WTC11 (cell line): ENCODE measurements at regions not wholly inside any gene's neighbourhood (a gene's known extent, or its start where the extent isn't known, plus 50 kb on each side); places are given as distances from the start of the nearest gene placed in this dataset.

Experiments used
- ATAC-seq: fragments of 200-7000 bp; cut with Tn5 transposase; 2 replicates; pipeline ENCODE4 v1.10.0; 2021; ENCODE audit warnings: mild to moderate bottlenecking, moderate library complexity
- CTCF ChIA-PET: fragments of 300-600 bp; sonication (Branson Sonifier 250); formaldehyde crosslinking; loops from one replicate; lab custom pipeline; 2021; ENCODE audit warnings: antibody characterized with exemption; lab: Charles Lee
- POLR2A ChIA-PET: fragments of 350-600 bp; sonication (Branson Sonifier 250); formaldehyde crosslinking; loops from one replicate; lab custom pipeline; 2021; ENCODE audit warnings: antibody characterized with exemption; lab: Charles Lee
- DNase-seq: peaks from one replicate; pipeline ENCODE4 v3.0.0; 2021; ENCODE audit warnings: low spot score
- H3K27ac Mint-ChIP-seq: 2 replicates; pipeline ENCODE4 v1.8.0; 2021; ENCODE audit warnings: mixed read lengths
- H3K27me3 Mint-ChIP-seq: 2 replicates; pipeline ENCODE4 v1.8.0; 2021; ENCODE audit warnings: low read depth, mild to moderate bottlenecking, moderate library complexity, mixed read lengths
- H3K36me3 Mint-ChIP-seq: 2 replicates; pipeline ENCODE4 v1.8.0; 2021; ENCODE audit warnings: mixed read lengths
- H3K4me1 Mint-ChIP-seq: 2 replicates; pipeline ENCODE4 v1.8.0; 2022; ENCODE audit warnings: mixed read lengths
- H3K4me3 Mint-ChIP-seq: 2 replicates; pipeline ENCODE4 v1.8.0; 2021; ENCODE audit warnings: mild to moderate bottlenecking, moderate library complexity, mixed read lengths
- H3K9me3 Mint-ChIP-seq: 2 replicates; pipeline ENCODE4 v1.8.0; 2021; ENCODE audit warnings: mixed read lengths
- CBFB ChIP-seq: sonication (generic); formaldehyde crosslinking; IDR thresholded peaks from 2 replicates; pipeline ENCODE4 v1.8.1; 2022; ENCODE audit warnings: mild to moderate bottlenecking, low read depth, missing genetic modification reagents
- FOXJ3 ChIP-seq: sonication (generic); formaldehyde crosslinking; IDR thresholded peaks from 2 replicates; pipeline ENCODE4 v1.9.0; 2021; ENCODE audit warnings: missing genetic modification reagents, mild to moderate bottlenecking, borderline replicate concordance
- KAT7 ChIP-seq: sonication (generic); formaldehyde crosslinking; IDR thresholded peaks from 2 replicates; pipeline ENCODE4 v1.8.1; 2023; ENCODE audit warnings: missing genetic modification reagents, mild to moderate bottlenecking, borderline replicate concordance
- MYBL2 ChIP-seq: sonication (generic); formaldehyde crosslinking; IDR thresholded peaks from 2 replicates; pipeline ENCODE4 v1.8.1; 2023; ENCODE audit warnings: mild to moderate bottlenecking, moderate library complexity, missing genetic modification reagents
- PRRX2 ChIP-seq: fragments of 250-450 bp; sonication (Bioruptor Pico); IDR thresholded peaks from 2 replicates; pipeline ENCODE4 v1.8.0; 2021; ENCODE audit warnings: mild to moderate bottlenecking
- RORB ChIP-seq: fragments of 250-450 bp; sonication (Bioruptor Pico); IDR thresholded peaks from 2 replicates; pipeline ENCODE4 v1.9.0; 2021; ENCODE audit warnings: mild to moderate bottlenecking
- SMAD4 ChIP-seq: sonication (generic); formaldehyde crosslinking; IDR thresholded peaks from 2 replicates; pipeline ENCODE4 v1.8.0; 2022; ENCODE audit warnings: mild to moderate bottlenecking, missing genetic modification reagents
- SOX15 ChIP-seq: fragments of 250-450 bp; sonication (Bioruptor Pico); IDR thresholded peaks from 2 replicates; pipeline ENCODE4 v1.9.0; 2021; ENCODE audit warnings: mild to moderate bottlenecking
- TCF7 ChIP-seq: sonication (generic); formaldehyde crosslinking; IDR thresholded peaks from 2 replicates; pipeline ENCODE4 v1.8.0; 2022; ENCODE audit warnings: mild to moderate bottlenecking, low read depth, missing genetic modification reagents, moderate library complexity
- TEAD4 ChIP-seq: sonication (generic); formaldehyde crosslinking; IDR thresholded peaks from 2 replicates; pipeline ENCODE4 v1.8.0; 2022; ENCODE audit warnings: mild to moderate bottlenecking, missing genetic modification reagents
- ZNF232 ChIP-seq: sonication (generic); formaldehyde crosslinking; IDR thresholded peaks from 2 replicates; pipeline ENCODE4 v1.8.0; 2022; ENCODE audit warnings: mild to moderate bottlenecking, missing genetic modification reagents
- TF ChIP-seq, protein P1 (sequence below): sonication (generic); formaldehyde crosslinking; IDR thresholded peaks from 2 replicates; pipeline ENCODE4 v1.8.1; 2023; ENCODE audit warnings: mild to moderate bottlenecking, missing genetic modification reagents
- TF ChIP-seq, protein P2 (sequence below): sonication (generic); formaldehyde crosslinking; IDR thresholded peaks from 2 replicates; pipeline ENCODE4 v1.8.1; 2023; ENCODE audit warnings: mild to moderate bottlenecking, missing genetic modification reagents, moderate library complexity
- TF ChIP-seq, protein P3 (sequence below): fragments of 250-450 bp; sonication (Bioruptor Pico); IDR thresholded peaks from 2 replicates; pipeline ENCODE4 v1.9.0; 2021; ENCODE audit warnings: mild to moderate bottlenecking
- TF ChIP-seq, protein P4 (sequence below): sonication (generic); formaldehyde crosslinking; IDR thresholded peaks from 2 replicates; pipeline ENCODE4 v1.8.1; 2022; ENCODE audit warnings: mild to moderate bottlenecking, missing genetic modification reagents, moderate library complexity, borderline replicate concordance
- TF ChIP-seq, protein P5 (sequence below): sonication (generic); formaldehyde crosslinking; IDR thresholded peaks from 2 replicates; pipeline ENCODE4 v1.8.1; 2022; ENCODE audit warnings: missing genetic modification reagents, borderline replicate concordance
- TF ChIP-seq, protein P6 (sequence below): sonication (generic); formaldehyde crosslinking; IDR thresholded peaks from 2 replicates; pipeline ENCODE4 v1.8.1; 2023; ENCODE audit warnings: mild to moderate bottlenecking, missing genetic modification reagents, moderate library complexity
- TF ChIP-seq, protein P7 (sequence below): fragments of 250-450 bp; sonication (Bioruptor Pico); IDR thresholded peaks from 2 replicates; pipeline ENCODE4 v1.8.0; 2021; ENCODE audit warnings: mild to moderate bottlenecking
- TF ChIP-seq, protein P8 (sequence below): sonication (generic); formaldehyde crosslinking; IDR thresholded peaks from 2 replicates; pipeline ENCODE4 v1.8.0; 2023; ENCODE audit warnings: mild to moderate bottlenecking, missing genetic modification reagents
- TF ChIP-seq, protein P9 (sequence below): sonication (generic); formaldehyde crosslinking; IDR thresholded peaks from 2 replicates; pipeline ENCODE4 v1.8.0; 2022; ENCODE audit warnings: mild to moderate bottlenecking, missing genetic modification reagents

DNA sequence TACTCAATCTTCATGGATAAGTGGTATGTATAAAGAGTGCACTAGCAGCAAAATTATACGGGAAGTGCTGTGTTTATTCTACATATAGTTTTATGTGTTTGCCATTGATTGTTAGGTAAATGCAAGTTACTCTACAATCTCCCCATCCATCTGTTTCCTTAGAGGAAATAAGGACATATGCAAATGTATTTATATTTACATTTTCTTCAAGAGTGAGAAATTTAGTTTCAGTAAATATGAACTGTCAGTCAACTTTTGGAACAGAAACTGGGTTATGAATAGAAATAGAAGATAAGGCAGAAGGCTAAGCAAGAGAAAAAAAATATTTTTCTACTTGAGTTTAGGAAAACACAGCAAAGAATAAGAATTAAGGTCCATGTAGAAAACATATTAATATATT lies 176.1 kb upstream of the KLHL1 start:
- Mint-ChIP-seq H3K27ac (no peak overlapping the region), H3K36me3 (no peaks in the 10 kb centered on the region), H3K27me3 (no peaks in the 10 kb centered on the region), H3K4me1 (no peaks in the 10 kb centered on the region), H3K4me3 (no peak overlapping the region), H3K9me3 (peaks cover 6% of the 10 kb centered on the region)
- TF ChIP-seq, protein P1, sequence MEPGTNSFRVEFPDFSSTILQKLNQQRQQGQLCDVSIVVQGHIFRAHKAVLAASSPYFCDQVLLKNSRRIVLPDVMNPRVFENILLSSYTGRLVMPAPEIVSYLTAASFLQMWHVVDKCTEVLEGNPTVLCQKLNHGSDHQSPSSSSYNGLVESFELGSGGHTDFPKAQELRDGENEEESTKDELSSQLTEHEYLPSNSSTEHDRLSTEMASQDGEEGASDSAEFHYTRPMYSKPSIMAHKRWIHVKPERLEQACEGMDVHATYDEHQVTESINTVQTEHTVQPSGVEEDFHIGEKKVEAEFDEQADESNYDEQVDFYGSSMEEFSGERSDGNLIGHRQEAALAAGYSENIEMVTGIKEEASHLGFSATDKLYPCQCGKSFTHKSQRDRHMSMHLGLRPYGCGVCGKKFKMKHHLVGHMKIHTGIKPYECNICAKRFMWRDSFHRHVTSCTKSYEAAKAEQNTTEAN (CRISPR knock-in tag) = no peak
- TF ChIP-seq CBFB (CRISPR knock-in tag) (no peak), KAT7 (CRISPR knock-in tag) (no peak), TEAD4 (CRISPR knock-in tag) (no peak), FOXJ3 (CRISPR knock-in tag) (no peak), RORB (CRISPR knock-in tag) (no peak), PRRX2 (CRISPR knock-in tag) (no peak)
- TF ChIP-seq, protein P2, sequence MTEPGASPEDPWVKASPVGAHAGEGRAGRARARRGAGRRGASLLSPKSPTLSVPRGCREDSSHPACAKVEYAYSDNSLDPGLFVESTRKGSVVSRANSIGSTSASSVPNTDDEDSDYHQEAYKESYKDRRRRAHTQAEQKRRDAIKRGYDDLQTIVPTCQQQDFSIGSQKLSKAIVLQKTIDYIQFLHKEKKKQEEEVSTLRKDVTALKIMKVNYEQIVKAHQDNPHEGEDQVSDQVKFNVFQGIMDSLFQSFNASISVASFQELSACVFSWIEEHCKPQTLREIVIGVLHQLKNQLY (CRISPR knock-in tag) = no peak
- TF ChIP-seq, protein P3, sequence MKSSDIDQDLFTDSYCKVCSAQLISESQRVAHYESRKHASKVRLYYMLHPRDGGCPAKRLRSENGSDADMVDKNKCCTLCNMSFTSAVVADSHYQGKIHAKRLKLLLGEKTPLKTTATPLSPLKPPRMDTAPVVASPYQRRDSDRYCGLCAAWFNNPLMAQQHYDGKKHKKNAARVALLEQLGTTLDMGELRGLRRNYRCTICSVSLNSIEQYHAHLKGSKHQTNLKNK (CRISPR knock-in tag) = no peak
- ChIA-PET POLR2A (no interaction called here), CTCF (no interaction called here)
- no peak for DNase-seq
- ATAC-seq = no peak

DNA sequence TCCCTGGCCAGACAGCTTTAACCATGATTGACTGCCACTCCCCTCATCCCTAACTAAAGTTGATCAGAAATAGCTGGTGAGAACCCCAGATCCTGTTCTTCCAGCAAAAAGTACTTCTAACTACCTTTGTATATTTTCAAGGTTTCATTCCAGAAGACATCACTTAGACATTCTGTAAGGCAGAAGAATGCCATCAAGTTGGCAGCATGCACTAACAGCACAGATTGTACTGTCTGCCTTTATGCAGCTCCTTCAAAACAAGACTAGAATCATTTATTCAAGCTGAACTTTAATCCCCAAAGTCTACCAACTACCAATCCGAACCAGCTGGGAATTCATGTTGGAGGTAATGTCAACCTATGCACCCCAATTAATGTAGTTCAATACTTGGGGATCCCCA lies 167.6 kb upstream of the KLHL1 start:
- ChIA-PET CTCF (no interaction called here), POLR2A (no interaction called here)
- no peaks in the 10 kb centered on the region for H3K9me3 Mint-ChIP-seq
- H3K4me1 Mint-ChIP-seq = no peaks in the 10 kb centered on the region
- no peak for DNase-seq
- no peak overlapping the region for H3K4me3 Mint-ChIP-seq
- TF ChIP-seq, protein P4, sequence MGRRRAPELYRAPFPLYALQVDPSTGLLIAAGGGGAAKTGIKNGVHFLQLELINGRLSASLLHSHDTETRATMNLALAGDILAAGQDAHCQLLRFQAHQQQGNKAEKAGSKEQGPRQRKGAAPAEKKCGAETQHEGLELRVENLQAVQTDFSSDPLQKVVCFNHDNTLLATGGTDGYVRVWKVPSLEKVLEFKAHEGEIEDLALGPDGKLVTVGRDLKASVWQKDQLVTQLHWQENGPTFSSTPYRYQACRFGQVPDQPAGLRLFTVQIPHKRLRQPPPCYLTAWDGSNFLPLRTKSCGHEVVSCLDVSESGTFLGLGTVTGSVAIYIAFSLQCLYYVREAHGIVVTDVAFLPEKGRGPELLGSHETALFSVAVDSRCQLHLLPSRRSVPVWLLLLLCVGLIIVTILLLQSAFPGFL (CRISPR knock-in tag) = no peak
- TF ChIP-seq RORB (CRISPR knock-in tag) (no peak), SMAD4 (CRISPR knock-in tag) (no peak), TCF7 (CRISPR knock-in tag) (no peak), ZNF232 (CRISPR knock-in tag) (no peak), SOX15 (CRISPR knock-in tag) (no peak), MYBL2 (CRISPR knock-in tag) (no peak)
- TF ChIP-seq, protein P5, sequence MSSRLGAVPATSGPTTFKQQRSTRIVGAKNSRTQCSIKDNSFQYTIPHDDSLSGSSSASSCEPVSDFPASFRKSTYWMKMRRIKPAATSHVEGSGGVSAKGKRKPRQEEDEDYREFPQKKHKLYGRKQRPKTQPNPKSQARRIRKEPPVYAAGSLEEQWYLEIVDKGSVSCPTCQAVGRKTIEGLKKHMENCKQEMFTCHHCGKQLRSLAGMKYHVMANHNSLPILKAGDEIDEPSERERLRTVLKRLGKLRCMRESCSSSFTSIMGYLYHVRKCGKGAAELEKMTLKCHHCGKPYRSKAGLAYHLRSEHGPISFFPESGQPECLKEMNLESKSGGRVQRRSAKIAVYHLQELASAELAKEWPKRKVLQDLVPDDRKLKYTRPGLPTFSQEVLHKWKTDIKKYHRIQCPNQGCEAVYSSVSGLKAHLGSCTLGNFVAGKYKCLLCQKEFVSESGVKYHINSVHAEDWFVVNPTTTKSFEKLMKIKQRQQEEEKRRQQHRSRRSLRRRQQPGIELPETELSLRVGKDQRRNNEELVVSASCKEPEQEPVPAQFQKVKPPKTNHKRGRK (CRISPR knock-in tag) = no peak
- TF ChIP-seq, protein P6, sequence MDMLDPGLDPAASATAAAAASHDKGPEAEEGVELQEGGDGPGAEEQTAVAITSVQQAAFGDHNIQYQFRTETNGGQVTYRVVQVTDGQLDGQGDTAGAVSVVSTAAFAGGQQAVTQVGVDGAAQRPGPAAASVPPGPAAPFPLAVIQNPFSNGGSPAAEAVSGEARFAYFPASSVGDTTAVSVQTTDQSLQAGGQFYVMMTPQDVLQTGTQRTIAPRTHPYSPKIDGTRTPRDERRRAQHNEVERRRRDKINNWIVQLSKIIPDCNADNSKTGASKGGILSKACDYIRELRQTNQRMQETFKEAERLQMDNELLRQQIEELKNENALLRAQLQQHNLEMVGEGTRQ (CRISPR knock-in tag) = no peak
- TF ChIP-seq, protein P7, sequence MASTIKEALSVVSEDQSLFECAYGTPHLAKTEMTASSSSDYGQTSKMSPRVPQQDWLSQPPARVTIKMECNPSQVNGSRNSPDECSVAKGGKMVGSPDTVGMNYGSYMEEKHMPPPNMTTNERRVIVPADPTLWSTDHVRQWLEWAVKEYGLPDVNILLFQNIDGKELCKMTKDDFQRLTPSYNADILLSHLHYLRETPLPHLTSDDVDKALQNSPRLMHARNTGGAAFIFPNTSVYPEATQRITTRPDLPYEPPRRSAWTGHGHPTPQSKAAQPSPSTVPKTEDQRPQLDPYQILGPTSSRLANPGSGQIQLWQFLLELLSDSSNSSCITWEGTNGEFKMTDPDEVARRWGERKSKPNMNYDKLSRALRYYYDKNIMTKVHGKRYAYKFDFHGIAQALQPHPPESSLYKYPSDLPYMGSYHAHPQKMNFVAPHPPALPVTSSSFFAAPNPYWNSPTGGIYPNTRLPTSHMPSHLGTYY (CRISPR knock-in tag) = no peak
- TF ChIP-seq, protein P8, sequence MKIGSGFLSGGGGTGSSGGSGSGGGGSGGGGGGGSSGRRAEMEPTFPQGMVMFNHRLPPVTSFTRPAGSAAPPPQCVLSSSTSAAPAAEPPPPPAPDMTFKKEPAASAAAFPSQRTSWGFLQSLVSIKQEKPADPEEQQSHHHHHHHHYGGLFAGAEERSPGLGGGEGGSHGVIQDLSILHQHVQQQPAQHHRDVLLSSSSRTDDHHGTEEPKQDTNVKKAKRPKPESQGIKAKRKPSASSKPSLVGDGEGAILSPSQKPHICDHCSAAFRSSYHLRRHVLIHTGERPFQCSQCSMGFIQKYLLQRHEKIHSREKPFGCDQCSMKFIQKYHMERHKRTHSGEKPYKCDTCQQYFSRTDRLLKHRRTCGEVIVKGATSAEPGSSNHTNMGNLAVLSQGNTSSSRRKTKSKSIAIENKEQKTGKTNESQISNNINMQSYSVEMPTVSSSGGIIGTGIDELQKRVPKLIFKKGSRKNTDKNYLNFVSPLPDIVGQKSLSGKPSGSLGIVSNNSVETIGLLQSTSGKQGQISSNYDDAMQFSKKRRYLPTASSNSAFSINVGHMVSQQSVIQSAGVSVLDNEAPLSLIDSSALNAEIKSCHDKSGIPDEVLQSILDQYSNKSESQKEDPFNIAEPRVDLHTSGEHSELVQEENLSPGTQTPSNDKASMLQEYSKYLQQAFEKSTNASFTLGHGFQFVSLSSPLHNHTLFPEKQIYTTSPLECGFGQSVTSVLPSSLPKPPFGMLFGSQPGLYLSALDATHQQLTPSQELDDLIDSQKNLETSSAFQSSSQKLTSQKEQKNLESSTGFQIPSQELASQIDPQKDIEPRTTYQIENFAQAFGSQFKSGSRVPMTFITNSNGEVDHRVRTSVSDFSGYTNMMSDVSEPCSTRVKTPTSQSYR (CRISPR knock-in tag) = no peak
- TF ChIP-seq, protein P9, sequence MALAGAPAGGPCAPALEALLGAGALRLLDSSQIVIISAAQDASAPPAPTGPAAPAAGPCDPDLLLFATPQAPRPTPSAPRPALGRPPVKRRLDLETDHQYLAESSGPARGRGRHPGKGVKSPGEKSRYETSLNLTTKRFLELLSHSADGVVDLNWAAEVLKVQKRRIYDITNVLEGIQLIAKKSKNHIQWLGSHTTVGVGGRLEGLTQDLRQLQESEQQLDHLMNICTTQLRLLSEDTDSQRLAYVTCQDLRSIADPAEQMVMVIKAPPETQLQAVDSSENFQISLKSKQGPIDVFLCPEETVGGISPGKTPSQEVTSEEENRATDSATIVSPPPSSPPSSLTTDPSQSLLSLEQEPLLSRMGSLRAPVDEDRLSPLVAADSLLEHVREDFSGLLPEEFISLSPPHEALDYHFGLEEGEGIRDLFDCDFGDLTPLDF (CRISPR knock-in tag) = no peak
- no peaks in the 10 kb centered on the region for H3K27me3 Mint-ChIP-seq
- H3K27ac Mint-ChIP-seq = no peak overlapping the region
- no peaks in the 10 kb centered on the region for H3K36me3 Mint-ChIP-seq
- ATAC-seq = no peak
